COLO668 (cell line): ENCODE measurements at regions not wholly inside any gene's neighbourhood (a gene's known extent, or its start where the extent isn't known, plus 50 kb on each side); places are given as distances from the start of the nearest gene placed in this dataset.
A peak's percentile ranks its signal among the peaks of the same experiment; 100 is the strongest.
"Not testable (repeated sequence)": the region's sequence is repeated elsewhere in the genome, so short reads cannot be mapped to it uniquely, and the experiment has no call there.

Experiments used
- DNase-seq: peaks from one replicate; lab custom pipeline; 2025; ENCODE audit not compliant: unreplicated experiment; lab: John Stamatoyannopoulos, UW

- no peak for DNase-seq
These were observed 59.7 kb downstream of the TEX35 start for GRCh38 chr1:178572604-178573003.

- DNase-seq = no peak
These were observed 60.4 kb downstream of the TEX35 start for GRCh38 chr1:178573330-178573729.

GRCh38 chr1:178574345-178574744, 61.4 kb downstream of the TEX35 start:
- DNase-seq = no peak

GRCh38 chr1:178575611-178576361, 62.9 kb downstream of the TEX35 start:
- no peak for DNase-seq

GRCh38 chr1:178576841-178577240, 63.9 kb downstream of the TEX35 start:
- DNase-seq = no peak

GRCh38 chr1:178577882-178578281, 65.0 kb downstream of the TEX35 start:
- DNase-seq = no peak

- no peak for DNase-seq
These were observed 65.6 kb downstream of the TEX35 start for GRCh38 chr1:178578541-178578940.

- DNase-seq = no peak
These were observed 66.2 kb downstream of the TEX35 start for GRCh38 chr1:178579095-178579494.

- no peak for DNase-seq
These were observed 66.7 kb downstream of the TEX35 start for GRCh38 chr1:178579562-178579961.

- no peak for DNase-seq
These were observed 67.2 kb downstream of the TEX35 start for GRCh38 chr1:178580096-178580495.

- no peak for DNase-seq
These were observed 68.0 kb downstream of the TEX35 start for GRCh38 chr1:178580876-178581275.

GRCh38 chr1:178581351-178582303, 68.7 kb downstream of the TEX35 start:
- DNase-seq = peak; percentile 24

GRCh38 chr1:178587096-178587495, 74.2 kb downstream of the TEX35 start:
- DNase-seq = no peak

GRCh38 chr1:178587975-178588374, 75.1 kb downstream of the TEX35 start:
- DNase-seq = no peak

- DNase-seq = not testable (repeated sequence)
These were observed 76.1 kb downstream of the TEX35 start for GRCh38 chr1:178589042-178589441.

- not testable (repeated sequence) for DNase-seq
These were observed 78.9 kb downstream of the TEX35 start for GRCh38 chr1:178591811-178592210.

GRCh38 chr1:178593515-178593914, 80.6 kb downstream of the TEX35 start:
- no peak for DNase-seq

GRCh38 chr1:178594133-178594532, 81.2 kb downstream of the TEX35 start:
- no peak for DNase-seq

GRCh38 chr1:178595491-178595890, 82.6 kb downstream of the TEX35 start:
- DNase-seq = no peak

GRCh38 chr1:178599087-178599486, 86.2 kb downstream of the TEX35 start:
- no peak for DNase-seq

GRCh38 chr1:178599745-178600144, 86.8 kb downstream of the TEX35 start:
- DNase-seq = no peak

- DNase-seq = no peak
These were observed 91.0 kb downstream of the TEX35 start for GRCh38 chr1:178603926-178604325.
